BJ (cell line): ENCODE measurements at regions not wholly inside any gene's neighbourhood (a gene's known extent, or its start where the extent isn't known, plus 50 kb on each side); places are given as distances from the start of the nearest gene placed in this dataset.
"Not testable (repeated sequence)": the region's sequence is repeated elsewhere in the genome, so short reads cannot be mapped to it uniquely, and the experiment has no call there.

Experiments
- CTCF ChIA-PET: fragments of 350-600 bp; formaldehyde crosslinking; extraction: SDS; loops from one replicate; lab custom pipeline; 2021; ENCODE audit warnings: antibody characterized with exemption, inconsistent platforms; lab: Yijun Ruan, JAX
- POLR2A ChIA-PET: fragments of 300-600 bp; sonication (Branson Sonifier 250); formaldehyde crosslinking; extraction: SDS; loops from one replicate; lab custom pipeline; 2021; ENCODE audit warnings: antibody characterized with exemption; lab: Charles Lee
- DNase-seq: peaks from one replicate; pipeline ENCODE4 v3.0.0-alpha.2; 2011; ENCODE audit warnings: low read depth
- H3K27me3 ChIP-seq: 2 replicates; pipeline ENCODE4 v1.6.0; 2011; ENCODE audit warnings: low read length; ENCODE audit not compliant: control insufficient read depth, insufficient read depth
- H3K36me3 ChIP-seq: 2 replicates; pipeline ENCODE4 v1.5.1; 2011; ENCODE audit warnings: low read length; ENCODE audit not compliant: control insufficient read depth, insufficient read depth
- H3K4me3 ChIP-seq: 2 replicates; pipeline ENCODE4 v1.5.1; 2011; ENCODE audit warnings: low read depth, mild to moderate bottlenecking, control low read depth, low read length
- CTCF ChIP-seq: IDR thresholded peaks from 2 replicates; pipeline ENCODE4 v1.5.1; 2011; ENCODE audit warnings: low read depth, mild to moderate bottlenecking, control low read depth, inconsistent platforms, low read length, moderate library complexity; ENCODE audit not compliant: insufficient read depth

GRCh38 chr3:185306286-185306685 lies 52.4 kb upstream of the EHHADH start:
- DNase-seq, H3K4me3 ChIP-seq, H3K27me3 ChIP-seq, CTCF ChIA-PET, POLR2A ChIA-PET, H3K36me3 ChIP-seq: not testable (repeated sequence)

- no peak overlapping the region for H3K4me3 ChIP-seq
- TF ChIP-seq CTCF, result no peak
- CTCF ChIA-PET, result interaction anchor here (1.1 to 2.7 kb wide), 3 partner anchors 8 to 237 kb away, joined by 3 to 17 read pairs (median 3); no protein-coding TSS in a partner anchor
- no peak for DNase-seq
- H3K36me3 ChIP-seq, result no peaks in the 10 kb centered on the region
- POLR2A ChIA-PET, result no interaction called here
- H3K27me3 ChIP-seq, result no peaks in the 10 kb centered on the region
Observed at GRCh38 chr3:185306847-185307246, 53.0 kb upstream of the EHHADH start.

GRCh38 chr3:185308126-185308754 lies 54.4 kb upstream of the EHHADH start:
- CTCF ChIA-PET, result interaction anchor here (0.6 to 2.7 kb wide), 26 partner anchors 8 to 436 kb away, joined by 3 to 17 read pairs (median 4); no protein-coding TSS in a partner anchor
- POLR2A ChIA-PET, result interaction anchor here (1.1 kb wide), 1 partner anchor 9 kb away, joined by 3 read pairs; no protein-coding TSS in a partner anchor
- no peak for DNase-seq
- H3K4me3 ChIP-seq, result no peak overlapping the region
- no peaks in the 10 kb centered on the region for H3K36me3 ChIP-seq
- H3K27me3 ChIP-seq, result no peaks in the 10 kb centered on the region
- TF ChIP-seq CTCF, result peak; percentile 89

- DNase-seq, result no peak
- Histone ChIP-seq H3K36me3 (no peaks in the 10 kb centered on the region), H3K4me3 (no peak overlapping the region), H3K27me3 (no peaks in the 10 kb centered on the region)
- ChIA-PET CTCF (interaction anchor here (1.0 to 2.7 kb wide), 10 partner anchors 11 to 407 kb away, joined by 3 to 17 read pairs (median 4); no protein-coding TSS in a partner anchor), POLR2A (no interaction called here)
- no peak for TF ChIP-seq CTCF
Observed at GRCh38 chr3:185309302-185309701, 53.6 kb upstream of the MAP3K13 start.

GRCh38 chr3:185309795-185310194 lies 53.1 kb upstream of the MAP3K13 start:
- CTCF ChIA-PET, result interaction anchor here (1.4 to 1.8 kb wide), 3 partner anchors 12 to 39 kb away, joined by 3 to 6 read pairs (median 6); no protein-coding TSS in a partner anchor
- TF ChIP-seq CTCF, result no peak
- Histone ChIP-seq H3K36me3 (no peaks in the 10 kb centered on the region), H3K4me3 (no peak overlapping the region), H3K27me3 (no peaks in the 10 kb centered on the region)
- DNase-seq, result no peak
- POLR2A ChIA-PET, result no interaction called here
